H1 (cell line): ENCODE measurements at regions not wholly inside any gene's neighbourhood (a gene's known extent, or its start where the extent isn't known, plus 50 kb on each side); places are given as distances from the start of the nearest gene placed in this dataset.

Experiments
- HDAC2 ChIP-seq, 2 experiments: fragments of 300-600 bp in 1 of 2; sonication (generic) in 1 of 2; IDR thresholded peaks; 2 replicates each; pipeline ENCODE4 v1.6.1; 2011 to 2012; ENCODE audit warnings: low read depth in 2 of 2, low read length in 2 of 2, mild to moderate bottlenecking in 2 of 2, moderate library complexity in 2 of 2, borderline replicate concordance in 1 of 2, inconsistent platforms in 1 of 2
- POLR2A ChIP-seq, 2 experiments: IDR thresholded peaks; 1 replicate in 1 of 2; 2 replicates in 1 of 2; pipeline ENCODE4 v1.6.1; 2011; ENCODE audit warnings: low read depth in 2 of 2, low read length in 2 of 2, mild to moderate bottlenecking in 2 of 2; ENCODE audit errors: control extremely low read depth in 1 of 2
- SIN3A ChIP-seq, 2 experiments: IDR thresholded peaks in 1 of 2; conservative IDR thresholded peaks in 1 of 2; 2 replicates each; pipeline ENCODE4 v1.6.1; 2011 to 2012; ENCODE audit warnings: low read length in 2 of 2, improper control_type of control experiment in 1 of 2, low read depth in 1 of 2, mild to moderate bottlenecking in 1 of 2
- SIX5 ChIP-seq: IDR thresholded peaks from 2 replicates; pipeline ENCODE4 v1.6.1; 2011; ENCODE audit warnings: mild to moderate bottlenecking, low read depth, low read length
- USF2 ChIP-seq: IDR thresholded peaks from 2 replicates; pipeline ENCODE4 v1.6.1; 2011; ENCODE audit warnings: low read length, improper control_type of control experiment

DNA sequence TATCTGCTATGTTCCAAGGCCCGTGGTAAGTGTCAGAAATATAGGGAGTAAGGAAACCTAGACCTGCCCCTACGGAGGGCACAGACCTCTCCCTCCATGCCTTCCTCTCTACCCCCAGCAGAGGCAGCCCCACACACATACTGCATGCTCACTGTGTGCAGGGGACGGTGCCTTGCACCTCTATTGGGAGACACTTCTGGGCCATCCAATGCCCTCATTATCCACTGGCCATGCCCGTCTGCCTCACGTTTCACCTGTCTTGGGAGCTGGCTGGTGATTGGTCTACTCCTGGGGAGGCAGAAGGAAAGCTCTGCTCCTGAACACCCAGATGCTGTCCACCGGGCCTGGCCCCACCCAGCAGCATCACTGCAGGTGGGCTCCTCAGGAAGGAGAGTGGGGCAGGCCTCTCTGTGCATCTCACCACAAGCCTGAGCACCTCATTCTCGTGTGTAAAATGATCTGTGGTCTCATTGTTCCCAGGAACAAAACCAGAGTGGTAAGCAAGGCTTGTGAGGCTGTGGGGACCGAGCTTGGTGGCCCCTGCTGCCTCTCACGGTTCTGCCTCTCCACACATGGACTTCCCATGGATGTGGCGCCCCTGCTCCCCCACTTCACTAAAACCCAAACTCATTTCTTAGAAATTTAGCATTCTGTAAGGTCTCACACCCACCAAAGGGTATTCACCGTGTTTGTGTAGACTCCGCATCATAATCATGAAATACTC, 312.5 kb upstream of the HS6ST1 start:
- TF ChIP-seq HDAC2 (IDR thresholded peaks at IDR 0.05; ENCODE audit: borderline replicate concordance in 1 of 2, low read depth in 2 of 2, low read length in 2 of 2) (no peak), POLR2A (IDR thresholded peaks at IDR 0.05; ENCODE audit: control extremely low read depth in 1 of 2, low read depth in 2 of 2, low read length in 2 of 2) (no peak), SIN3A (conservative IDR thresholded peaks at IDR 0.05 in 1 of 2, IDR thresholded peaks at IDR 0.05 in 1 of 2; ENCODE audit: low read depth in 1 of 2, low read length in 2 of 2) (no peak), USF2 (no peak), SIX5 (no peak)
